ENCODE measurements at regions not wholly inside any gene's neighbourhood (a gene's known extent, or its start where the extent isn't known, plus 50 kb on each side); places are given as distances from the start of the nearest gene placed in this dataset.

DNA sequence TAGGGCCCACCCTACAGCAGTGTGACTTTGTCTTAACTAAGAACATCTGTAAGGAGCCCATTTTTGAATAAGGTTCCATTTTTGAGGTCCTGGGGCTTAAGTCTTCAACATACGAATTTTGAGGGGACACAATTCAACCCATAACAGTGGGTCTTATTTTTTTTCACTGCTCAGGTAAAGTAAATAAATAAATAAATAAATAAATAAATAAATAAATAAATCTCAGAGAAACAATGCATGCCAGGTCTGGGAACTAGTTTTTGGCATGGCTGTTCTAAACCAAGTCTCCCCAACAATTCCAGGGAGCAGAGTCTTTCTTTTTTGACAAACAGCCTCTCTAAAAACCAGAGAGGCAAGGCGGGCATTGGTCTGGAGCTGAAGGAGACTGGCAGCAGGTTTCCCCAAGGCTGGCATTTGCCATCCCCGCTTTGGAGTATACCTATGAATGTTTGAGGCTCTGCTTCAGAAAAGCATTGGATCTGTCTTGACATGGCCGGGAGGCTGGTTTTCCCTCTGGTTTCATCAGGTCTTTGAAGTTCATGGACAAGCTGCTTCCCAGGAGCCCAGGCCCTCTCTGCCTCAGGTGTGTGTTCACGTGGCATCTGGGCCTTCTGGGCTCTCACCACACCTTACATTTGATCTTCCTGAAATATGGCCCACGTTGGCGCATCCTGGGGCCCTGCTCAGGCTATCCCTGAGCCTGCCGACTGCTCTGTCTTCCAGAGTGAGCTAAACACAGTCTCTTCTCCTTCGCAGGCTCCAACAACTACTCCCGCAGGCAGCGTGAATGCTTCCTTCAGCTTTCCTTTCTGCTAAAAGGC lies 545.2 kb downstream of the BCL11B start:
- TF ChIP-seq FOXM1 (IDR thresholded peaks at IDR 0.05; ENCODE audit: borderline replicate concordance, low read depth): no peak
- TF ChIP-seq, protein P1, sequence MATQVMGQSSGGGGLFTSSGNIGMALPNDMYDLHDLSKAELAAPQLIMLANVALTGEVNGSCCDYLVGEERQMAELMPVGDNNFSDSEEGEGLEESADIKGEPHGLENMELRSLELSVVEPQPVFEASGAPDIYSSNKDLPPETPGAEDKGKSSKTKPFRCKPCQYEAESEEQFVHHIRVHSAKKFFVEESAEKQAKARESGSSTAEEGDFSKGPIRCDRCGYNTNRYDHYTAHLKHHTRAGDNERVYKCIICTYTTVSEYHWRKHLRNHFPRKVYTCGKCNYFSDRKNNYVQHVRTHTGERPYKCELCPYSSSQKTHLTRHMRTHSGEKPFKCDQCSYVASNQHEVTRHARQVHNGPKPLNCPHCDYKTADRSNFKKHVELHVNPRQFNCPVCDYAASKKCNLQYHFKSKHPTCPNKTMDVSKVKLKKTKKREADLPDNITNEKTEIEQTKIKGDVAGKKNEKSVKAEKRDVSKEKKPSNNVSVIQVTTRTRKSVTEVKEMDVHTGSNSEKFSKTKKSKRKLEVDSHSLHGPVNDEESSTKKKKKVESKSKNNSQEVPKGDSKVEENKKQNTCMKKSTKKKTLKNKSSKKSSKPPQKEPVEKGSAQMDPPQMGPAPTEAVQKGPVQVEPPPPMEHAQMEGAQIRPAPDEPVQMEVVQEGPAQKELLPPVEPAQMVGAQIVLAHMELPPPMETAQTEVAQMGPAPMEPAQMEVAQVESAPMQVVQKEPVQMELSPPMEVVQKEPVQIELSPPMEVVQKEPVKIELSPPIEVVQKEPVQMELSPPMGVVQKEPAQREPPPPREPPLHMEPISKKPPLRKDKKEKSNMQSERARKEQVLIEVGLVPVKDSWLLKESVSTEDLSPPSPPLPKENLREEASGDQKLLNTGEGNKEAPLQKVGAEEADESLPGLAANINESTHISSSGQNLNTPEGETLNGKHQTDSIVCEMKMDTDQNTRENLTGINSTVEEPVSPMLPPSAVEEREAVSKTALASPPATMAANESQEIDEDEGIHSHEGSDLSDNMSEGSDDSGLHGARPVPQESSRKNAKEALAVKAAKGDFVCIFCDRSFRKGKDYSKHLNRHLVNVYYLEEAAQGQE (IDR thresholded peaks at IDR 0.05; ENCODE audit: low read depth): no peak
- no peak for TF ChIP-seq EGR1 (IDR thresholded peaks at IDR 0.05)
- TF ChIP-seq TEAD4 (IDR thresholded peaks at IDR 0.05): no peak
- TF ChIP-seq TCF12 (IDR thresholded peaks at IDR 0.05; ENCODE audit: low read depth): no peak
- no peak for TF ChIP-seq YY1 (IDR thresholded peaks at IDR 0.05; ENCODE audit: low read depth)
- no peak for TF ChIP-seq RAD21 (IDR thresholded peaks at IDR 0.05; ENCODE audit: low read depth)
- no peak for TF ChIP-seq CEBPB (IDR thresholded peaks at IDR 0.05)
- no peak for TF ChIP-seq EP300 (IDR thresholded peaks at IDR 0.05; ENCODE audit: borderline replicate concordance)
- no peak for TF ChIP-seq ZBTB7A (IDR thresholded peaks at IDR 0.05; ENCODE audit: low read depth)
- no peak for TF ChIP-seq MAX (IDR thresholded peaks at IDR 0.05)

GRCh38 chr14:98728024-98728423 lies 544.0 kb downstream of the BCL11B start:
- TF ChIP-seq EP300 (IDR thresholded peaks at IDR 0.05; ENCODE audit: borderline replicate concordance): no peak
- TF ChIP-seq YY1 (IDR thresholded peaks at IDR 0.05; ENCODE audit: low read depth): no peak
- no peak for TF ChIP-seq TCF12 (IDR thresholded peaks at IDR 0.05; ENCODE audit: low read depth)
- no peak for TF ChIP-seq CREB1 (IDR thresholded peaks at IDR 0.05; ENCODE audit: low read depth)
- TF ChIP-seq FOXM1 (IDR thresholded peaks at IDR 0.05; ENCODE audit: borderline replicate concordance, low read depth): no peak
- no peak for TF ChIP-seq RAD21 (IDR thresholded peaks at IDR 0.05; ENCODE audit: low read depth)

GRCh38 chr14:98728836-98729235 lies 543.2 kb downstream of the BCL11B start:
- TF ChIP-seq RAD21 (IDR thresholded peaks at IDR 0.05; ENCODE audit: low read depth) (no peak), FOXM1 (IDR thresholded peaks at IDR 0.05; ENCODE audit: borderline replicate concordance, low read depth) (no peak), MAX (IDR thresholded peaks at IDR 0.05) (no peak), CREB1 (IDR thresholded peaks at IDR 0.05; ENCODE audit: low read depth) (no peak), USF1 (IDR thresholded peaks at IDR 0.05) (no peak), TEAD4 (IDR thresholded peaks at IDR 0.05) (no peak)
- TF ChIP-seq, protein P1 (IDR thresholded peaks at IDR 0.05; ENCODE audit: low read depth): no peak

- TF ChIP-seq EGR1 (IDR thresholded peaks at IDR 0.05) (no peak), USF1 (IDR thresholded peaks at IDR 0.05) (no peak), MAX (IDR thresholded peaks at IDR 0.05) (no peak), YY1 (IDR thresholded peaks at IDR 0.05; ENCODE audit: low read depth) (no peak)
Measured at GRCh38 chr14:98731286-98731685, 540.7 kb downstream of the BCL11B start.

DNA sequence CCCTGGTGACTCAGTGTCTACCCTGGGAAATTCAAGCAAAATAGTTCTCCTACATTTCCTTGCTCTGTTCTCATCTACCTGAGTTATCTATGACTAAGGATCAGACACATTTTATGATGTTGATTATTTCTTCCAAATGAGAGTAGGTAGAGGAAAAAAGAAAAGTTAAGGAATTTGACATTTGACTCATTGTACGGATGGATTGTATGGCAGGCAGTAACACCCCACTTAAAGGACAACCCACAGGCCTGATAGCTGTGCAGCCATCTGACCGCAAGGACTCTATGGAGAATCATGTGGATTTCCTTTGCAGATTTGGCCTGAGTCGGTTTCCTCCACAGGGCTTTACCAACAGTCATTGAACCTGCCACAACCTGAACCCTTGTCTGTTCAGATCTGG lies 540.3 kb downstream of the BCL11B start:
- no peak for TF ChIP-seq RAD21 (IDR thresholded peaks at IDR 0.05; ENCODE audit: low read depth)
- no peak for TF ChIP-seq CREB1 (IDR thresholded peaks at IDR 0.05; ENCODE audit: low read depth)
- TF ChIP-seq TAF1 (IDR thresholded peaks at IDR 0.05; ENCODE audit: low read depth): no peak
- no peak for TF ChIP-seq EGR1 (IDR thresholded peaks at IDR 0.05)
- no peak for TF ChIP-seq YY1 (IDR thresholded peaks at IDR 0.05; ENCODE audit: low read depth)
- TF ChIP-seq CEBPB (IDR thresholded peaks at IDR 0.05): no peak
- no peak for TF ChIP-seq EP300 (IDR thresholded peaks at IDR 0.05; ENCODE audit: borderline replicate concordance)
- TF ChIP-seq TCF12 (IDR thresholded peaks at IDR 0.05; ENCODE audit: low read depth): no peak
- no peak for TF ChIP-seq MAX (IDR thresholded peaks at IDR 0.05)
- TF ChIP-seq, protein P1 (IDR thresholded peaks at IDR 0.05; ENCODE audit: low read depth): no peak
- no peak for TF ChIP-seq NFIC (IDR thresholded peaks at IDR 0.05)
- no peak for TF ChIP-seq USF1 (IDR thresholded peaks at IDR 0.05)
- TF ChIP-seq ZBTB7A (IDR thresholded peaks at IDR 0.05; ENCODE audit: low read depth): no peak
